ENCODE measurements at regions not wholly inside any gene's neighbourhood (a gene's known extent, or its start where the extent isn't known, plus 50 kb on each side); places are given as distances from the start of the nearest gene placed in this dataset.

- no peak for TF ChIP-seq REST (IDR thresholded peaks at IDR 0.05; ENCODE audit: low read depth, low read length)
- no peak for TF ChIP-seq ZNF274 (IDR thresholded peaks at IDR 0.05; ENCODE audit: insufficient read depth, insufficient read length)
- TF ChIP-seq NR2C2 (IDR thresholded peaks at IDR 0.05; ENCODE audit: borderline replicate concordance, control insufficient read depth, insufficient read length, low read depth) = no peak
- no peak for TF ChIP-seq CTCF (IDR thresholded peaks at IDR 0.05 in 2 of 3, conservative IDR thresholded peaks at IDR 0.05 in 1 of 3; ENCODE audit: control insufficient read depth in 2 of 3, extremely low read depth in 1 of 3, insufficient read depth in 1 of 3, low read depth in 3 of 3, low read length in 3 of 3)
- no peak for TF ChIP-seq USF1 (IDR thresholded peaks at IDR 0.05; ENCODE audit: borderline replicate concordance, extremely low read length, insufficient read depth, low read depth, low read length)
- no peak for TF ChIP-seq BRCA1 (IDR thresholded peaks at IDR 0.05; ENCODE audit: low read depth, low read length)
- TF ChIP-seq EZH2 (IDR thresholded peaks at IDR 0.05; ENCODE audit: borderline replicate concordance, control insufficient read depth, low read depth, low read length) = no peak
- TF ChIP-seq POLR2AphosphoS5 (IDR thresholded peaks at IDR 0.05; ENCODE audit: low read length) = no peak
- TF ChIP-seq EP300 (IDR thresholded peaks at IDR 0.05; ENCODE audit: borderline replicate concordance in 1 of 2, control insufficient read depth in 1 of 2, low read depth in 2 of 2, low read length in 2 of 2) = no peak
- TF ChIP-seq MLLT1 (IDR thresholded peaks at IDR 0.05) = no peak
Measured at GRCh38 chr2:239548965-239549595, 148.3 kb upstream of the HDAC4 start.

Measured in GM12878 (cell line).